Right lung (tissue), 2 donors: ENCODE measurements at regions not wholly inside any gene's neighbourhood (a gene's known extent, or its start where the extent isn't known, plus 50 kb on each side); places are given as distances from the start of the nearest gene placed in this dataset.

Experiments
- DNase-seq, 2 donors: peaks; one replicate each; pipeline ENCODE4 v3.0.0-alpha.2; 2013

GRCh38 chrX:45745479-45745878 lies 544.8 kb upstream of the DIPK2B start:
- DNase-seq = no peak

GRCh38 chrX:45743906-45744625 lies 543.4 kb upstream of the DIPK2B start:
- no peak for DNase-seq

GRCh38 chrX:45743081-45743533 lies 542.4 kb upstream of the DIPK2B start:
- DNase-seq = no peak

- DNase-seq = no peak
Observed at GRCh38 chrX:45740291-45740690, 539.6 kb upstream of the DIPK2B start.

- DNase-seq = no peak
Observed at GRCh38 chrX:45735571-45735970, 534.9 kb upstream of the DIPK2B start.

GRCh38 chrX:45731448-45731847 lies 530.8 kb upstream of the DIPK2B start:
- DNase-seq = no peak

- DNase-seq = no peak
Observed at GRCh38 chrX:45727761-45728160, 527.1 kb upstream of the DIPK2B start.

- DNase-seq = no peak
Observed at GRCh38 chrX:45722471-45722870, 521.8 kb upstream of the DIPK2B start.

- no peak for DNase-seq
Observed at GRCh38 chrX:45719751-45720501, 519.2 kb upstream of the DIPK2B start.

GRCh38 chrX:45718676-45719075 lies 518.0 kb upstream of the DIPK2B start:
- no peak for DNase-seq

- DNase-seq = no peak
Observed at GRCh38 chrX:45716750-45717149, 516.1 kb upstream of the DIPK2B start.

GRCh38 chrX:45715748-45716147 lies 515.1 kb upstream of the DIPK2B start:
- DNase-seq = no peak

- DNase-seq = no peak
Observed at GRCh38 chrX:45714866-45715265, 514.2 kb upstream of the DIPK2B start.

GRCh38 chrX:45712067-45712466 lies 511.4 kb upstream of the DIPK2B start:
- no peak for DNase-seq

- no peak for DNase-seq
Observed at GRCh38 chrX:45711231-45711630, 510.6 kb upstream of the DIPK2B start.

GRCh38 chrX:45710081-45710801 lies 509.6 kb upstream of the DIPK2B start:
- DNase-seq = no peak

GRCh38 chrX:45709381-45709780 lies 508.7 kb upstream of the DIPK2B start:
- no peak for DNase-seq

GRCh38 chrX:45699158-45699557 lies 498.5 kb upstream of the DIPK2B start:
- no peak for DNase-seq

- DNase-seq = no peak
Observed at GRCh38 chrX:45697591-45697990, 496.9 kb upstream of the DIPK2B start.

GRCh38 chrX:45696736-45697135 lies 496.1 kb upstream of the DIPK2B start:
- no peak for DNase-seq

GRCh38 chrX:45689971-45690370 lies 489.3 kb upstream of the DIPK2B start:
- no peak for DNase-seq

GRCh38 chrX:45683914-45684313 lies 483.2 kb upstream of the DIPK2B start:
- no peak for DNase-seq

- DNase-seq = no peak
Observed at GRCh38 chrX:45681891-45682290, 481.2 kb upstream of the DIPK2B start.
